ENCODE measurements at regions not wholly inside any gene's neighbourhood (a gene's known extent, or its start where the extent isn't known, plus 50 kb on each side); places are given as distances from the start of the nearest gene placed in this dataset.

GRCh38 chr5:156191547-156191946 lies 135.4 kb upstream of the SGCD start:
- Histone ChIP-seq H3K9ac (replicated peaks; ENCODE audit: extremely low read depth, insufficient read depth, low read length) (no peak overlapping the region), H4K20me1 (replicated peaks; ENCODE audit: control insufficient read depth, extremely low read depth, insufficient read depth, low read length) (no peaks in the 10 kb centered on the region), H3K4me1 (ENCODE audit: control insufficient read depth, extremely low read depth, insufficient read depth, low read length) (no peaks in the 10 kb centered on the region), H2AFZ (ENCODE audit: low read depth, low read length) (no peak overlapping the region), H3K4me3 (replicated peaks in 1 of 3; ENCODE audit: insufficient read depth in 1 of 3, low read depth in 1 of 3, low read length in 3 of 3) (no peak overlapping the region), H3K9me3 (replicated peaks; ENCODE audit: control insufficient read depth, insufficient read depth, low read length) (peaks cover 5% of the 10 kb centered on the region), H3K36me3 (ENCODE audit: control insufficient read depth in 2 of 2, extremely low read depth in 1 of 2, insufficient read depth in 2 of 2, low read length in 2 of 2) (no peaks in the 10 kb centered on the region), H3K9me1 (replicated peaks; ENCODE audit: control insufficient read depth, extremely low read depth, insufficient read depth, low read length) (no peaks in the 10 kb centered on the region), H3K27me3 (ENCODE audit: control insufficient read depth in 2 of 2, insufficient read depth in 2 of 2, low read length in 2 of 2) (no peaks in the 10 kb centered on the region), H3K4me2 (ENCODE audit: insufficient read depth, low read length) (no peak overlapping the region), H3K79me2 (ENCODE audit: control insufficient read depth, insufficient read depth, low read length) (no peaks in the 10 kb centered on the region), H3K27ac (ENCODE audit: insufficient read depth, low read depth, low read length) (no peak overlapping the region)
- intact Hi-C loops (cut with micrococcal nuclease) (no loop called here), dilution Hi-C loops (cut with MboI; ENCODE audit: extremely low pct_ligation_motif_present, low sequenced_read_pairs) (no loop called here)
- FAIRE-seq (no peak), DNase-seq (ENCODE audit: low read depth, low spot score) (no peak)
- CTCF ChIA-PET = no interaction called here
- no peak for TF ChIP-seq MYC (IDR thresholded peaks at IDR 0.05; ENCODE audit: low read depth, low read length)
- no peak for TF ChIP-seq CTCF (IDR thresholded peaks at IDR 0.05; ENCODE audit: extremely low read depth in 1 of 2, insufficient read depth in 1 of 2, low read depth in 1 of 2, low read length in 2 of 2)
- TF ChIP-seq FOS (IDR thresholded peaks at IDR 0.05; ENCODE audit: borderline replicate concordance, insufficient read depth, low read length) = no peak
- BruUV-seq (replicated peaks) = no TSS peak
- POLR2A ChIA-PET = no interaction called here

- dilution Hi-C loops (cut with MboI; ENCODE audit: extremely low pct_ligation_motif_present, low sequenced_read_pairs) = no loop called here
Observed at GRCh38 chr5:156197042-156197635, 129.8 kb upstream of the SGCD start.

More at GRCh38 chr5:156197042-156197635, 129.8 kb upstream of the SGCD start:
- Histone ChIP-seq H3K9me1 (replicated peaks; ENCODE audit: control insufficient read depth, extremely low read depth, insufficient read depth, low read length) (no peaks in the 10 kb centered on the region), H3K36me3 (ENCODE audit: control insufficient read depth in 2 of 2, extremely low read depth in 1 of 2, insufficient read depth in 2 of 2, low read length in 2 of 2) (no peaks in the 10 kb centered on the region), H3K27ac (ENCODE audit: insufficient read depth, low read depth, low read length) (no peak overlapping the region), H2AFZ (ENCODE audit: low read depth, low read length) (no peak overlapping the region), H3K4me2 (ENCODE audit: insufficient read depth, low read length) (no peak overlapping the region), H3K27me3 (ENCODE audit: control insufficient read depth in 2 of 2, insufficient read depth in 2 of 2, low read length in 2 of 2) (no peaks in the 10 kb centered on the region), H3K4me1 (ENCODE audit: control insufficient read depth, extremely low read depth, insufficient read depth, low read length) (no peaks in the 10 kb centered on the region), H3K79me2 (ENCODE audit: control insufficient read depth, insufficient read depth, low read length) (no peaks in the 10 kb centered on the region), H3K4me3 (replicated peaks in 1 of 3; ENCODE audit: insufficient read depth in 1 of 3, low read depth in 1 of 3, low read length in 3 of 3) (no peak overlapping the region), H3K9me3 (replicated peaks; ENCODE audit: control insufficient read depth, insufficient read depth, low read length) (peaks cover 2% of the 10 kb centered on the region), H4K20me1 (replicated peaks; ENCODE audit: control insufficient read depth, extremely low read depth, insufficient read depth, low read length) (no peaks in the 10 kb centered on the region), H3K9ac (replicated peaks; ENCODE audit: extremely low read depth, insufficient read depth, low read length) (no peak overlapping the region)
- ChIA-PET POLR2A (no interaction called here), CTCF (no interaction called here)
- intact Hi-C loops (cut with micrococcal nuclease) = no loop called here
- no peak for FAIRE-seq
- TF ChIP-seq GATA2 (IDR thresholded peaks at IDR 0.05; ENCODE audit: insufficient read depth, insufficient read length, low read depth, low read length) = no peak
- TF ChIP-seq FOS (IDR thresholded peaks at IDR 0.05; ENCODE audit: borderline replicate concordance, insufficient read depth, low read length) = no peak
- TF ChIP-seq MYC (IDR thresholded peaks at IDR 0.05; ENCODE audit: low read depth, low read length) = no peak
- no peak for TF ChIP-seq POLR2AphosphoS5 (IDR thresholded peaks at IDR 0.05; ENCODE audit: insufficient read depth, low read depth, low read length)
- TF ChIP-seq POLR2A (IDR thresholded peaks at IDR 0.05; ENCODE audit: low read depth, low read length) = no peak
- TF ChIP-seq EZH2 (IDR thresholded peaks at IDR 0.05; ENCODE audit: borderline replicate concordance, low read depth, low read length, severe bottlenecking) = no peak
- no peak for TF ChIP-seq MAX (IDR thresholded peaks at IDR 0.05; ENCODE audit: insufficient read depth, insufficient read length)
- TF ChIP-seq JUN (IDR thresholded peaks at IDR 0.05; ENCODE audit: borderline replicate concordance, insufficient read depth, insufficient read length, low read depth) = no peak
- TF ChIP-seq CTCF (IDR thresholded peaks at IDR 0.05; ENCODE audit: extremely low read depth in 1 of 2, insufficient read depth in 1 of 2, low read depth in 1 of 2, low read length in 2 of 2) = no peak
- BruUV-seq (replicated peaks) = no TSS peak
- no peak for DNase-seq (ENCODE audit: low read depth, low spot score)

All from endothelial cell of umbilical vein (primary cell).